ENCODE measurements at regions not wholly inside any gene's neighbourhood (a gene's known extent, or its start where the extent isn't known, plus 50 kb on each side); places are given as distances from the start of the nearest gene placed in this dataset.
A peak's percentile ranks its signal among the peaks of the same experiment; 100 is the strongest.

DNA sequence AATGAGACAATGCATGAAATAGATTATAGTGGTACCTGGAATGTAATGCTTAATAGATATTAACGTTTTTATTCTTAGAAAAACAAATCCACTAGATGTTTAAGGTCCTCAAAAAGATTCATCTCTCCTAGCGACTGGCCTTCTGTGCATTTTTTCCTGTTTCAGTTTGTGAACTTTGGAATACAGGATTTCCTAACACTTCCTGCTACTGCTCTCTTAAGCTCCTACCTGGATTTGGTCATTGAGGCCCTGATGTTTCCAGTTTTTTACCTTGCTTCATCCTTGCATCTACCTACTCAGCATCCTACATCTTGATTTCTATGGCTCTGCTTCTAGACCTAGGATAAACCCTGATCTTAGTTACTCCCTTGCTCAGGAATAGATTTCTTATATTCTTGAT, 188.4 kb downstream of the ABCC12 start:
- DNase-seq, result no peak

DNA sequence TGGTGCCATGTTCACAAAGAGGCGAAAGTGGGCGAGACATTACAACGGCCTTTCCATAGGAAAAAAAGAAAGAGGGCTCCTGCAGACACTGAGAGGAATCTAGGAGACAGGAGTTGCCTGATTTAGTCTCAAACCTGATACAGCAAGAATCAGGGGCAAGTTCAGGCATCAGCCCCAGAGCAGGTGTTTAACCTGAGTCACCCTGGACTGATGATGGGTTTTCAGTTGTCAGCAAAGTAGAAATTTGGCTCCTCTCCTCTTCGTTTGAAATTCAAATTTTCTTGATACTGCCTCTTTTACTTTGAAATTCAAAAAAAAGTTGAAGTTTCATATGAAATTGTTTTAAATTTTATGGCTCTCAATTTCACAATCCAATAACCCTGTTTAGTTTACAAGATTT, 189.5 kb downstream of the ABCC12 start:
- no peak for DNase-seq

DNA sequence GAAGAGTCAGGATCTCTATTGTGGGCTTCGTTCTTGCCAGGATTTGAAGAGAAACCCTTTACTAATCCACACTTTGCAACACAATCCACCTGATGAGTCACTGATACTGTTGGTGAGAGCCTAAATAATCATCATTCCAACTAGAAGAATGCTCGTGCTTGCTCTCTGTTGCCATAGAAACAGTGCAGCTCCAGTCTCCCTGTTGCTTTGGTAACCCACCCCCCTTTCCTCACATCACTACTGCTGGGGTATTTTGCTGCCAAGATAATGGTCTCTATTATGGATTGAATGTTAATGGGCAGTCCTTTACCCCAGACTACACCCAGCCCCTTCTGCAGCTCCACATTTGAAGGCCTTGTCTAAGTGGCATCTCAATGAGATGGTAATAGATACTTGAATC, 190.4 kb downstream of the ABCC12 start:
- no peak for DNase-seq

DNA sequence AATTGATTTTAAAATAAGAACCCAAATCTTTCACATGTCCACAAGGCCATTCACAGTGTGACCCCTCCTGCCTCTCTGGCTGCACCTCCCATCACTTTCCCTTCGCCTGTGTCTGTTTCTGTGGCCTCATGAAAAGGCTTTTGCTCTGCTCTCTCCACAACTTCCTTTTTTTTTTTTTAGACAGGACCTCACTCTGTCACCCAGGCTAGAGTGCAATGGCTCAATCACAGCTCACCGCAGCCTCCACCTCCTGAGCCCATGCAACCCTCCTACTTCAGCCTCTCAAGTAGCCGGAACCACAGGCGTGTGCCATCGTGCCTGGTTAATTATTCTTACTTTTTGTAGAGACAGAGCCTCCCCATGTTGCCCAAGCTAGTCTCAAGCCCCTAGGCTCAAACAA, 197.1 kb downstream of the ABCC12 start:
- peak; percentile 9 for DNase-seq

DNA sequence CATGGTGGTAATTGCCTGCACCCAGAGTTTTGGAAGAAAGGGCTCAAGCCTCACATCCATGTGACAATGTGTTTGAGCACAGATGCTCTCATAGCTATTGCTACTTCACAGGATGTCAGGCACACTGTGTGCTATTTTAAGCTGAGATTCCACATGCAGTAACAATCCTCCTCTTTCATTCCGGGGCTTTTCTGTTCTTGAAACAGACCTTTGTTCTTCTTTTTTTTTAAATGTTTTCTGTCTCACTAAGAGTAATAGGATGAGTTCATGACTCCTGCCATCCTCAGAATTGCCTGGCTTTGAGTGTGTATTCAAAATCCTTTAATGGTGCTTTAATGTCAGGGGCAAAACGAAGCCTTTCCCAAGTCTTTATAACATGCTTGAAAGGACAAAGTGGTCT, 198.9 kb downstream of the ABCC12 start:
- DNase-seq, result no peak

DNA sequence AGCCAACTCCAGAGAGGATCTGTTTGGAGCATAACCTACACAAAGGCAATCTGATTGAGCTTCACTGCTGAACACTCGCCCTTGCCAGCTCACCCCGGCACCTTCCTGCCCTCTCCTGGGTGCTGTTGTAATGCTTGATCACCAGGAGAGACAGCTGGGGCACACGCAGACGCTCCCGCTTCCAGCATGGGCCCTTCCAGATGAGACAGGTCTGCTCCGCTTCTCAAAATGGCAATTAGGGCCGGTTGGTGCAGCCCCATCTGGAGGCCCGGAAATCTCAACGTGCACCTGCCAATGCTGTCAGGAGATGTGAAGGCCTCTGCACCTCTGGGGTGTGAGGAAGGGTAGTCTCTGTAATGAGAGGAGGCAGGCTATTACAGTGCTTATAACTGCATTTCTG, 206.1 kb downstream of the ABCC12 start:
- no peak for DNase-seq

DNA sequence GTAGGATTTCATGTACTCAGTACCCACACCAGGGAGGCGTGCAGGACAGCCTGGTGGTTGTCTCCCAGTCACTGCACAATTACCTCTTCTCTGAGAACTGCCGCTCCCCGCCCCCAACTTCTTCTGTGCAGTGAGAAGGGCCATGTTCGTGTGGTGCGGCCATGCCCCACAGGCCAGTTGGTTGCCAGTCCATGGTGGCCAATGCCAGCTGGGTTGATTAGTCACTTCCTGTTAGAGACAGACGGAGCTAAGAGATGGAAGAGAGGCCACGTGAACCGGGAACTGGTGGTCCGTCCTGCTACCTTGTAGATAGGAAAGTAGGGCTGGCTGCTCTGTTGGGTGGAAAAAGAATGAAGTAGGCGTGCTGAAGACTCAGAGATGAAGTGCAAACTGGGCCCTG, 206.5 kb downstream of the ABCC12 start:
- DNase-seq, result no peak

DNA sequence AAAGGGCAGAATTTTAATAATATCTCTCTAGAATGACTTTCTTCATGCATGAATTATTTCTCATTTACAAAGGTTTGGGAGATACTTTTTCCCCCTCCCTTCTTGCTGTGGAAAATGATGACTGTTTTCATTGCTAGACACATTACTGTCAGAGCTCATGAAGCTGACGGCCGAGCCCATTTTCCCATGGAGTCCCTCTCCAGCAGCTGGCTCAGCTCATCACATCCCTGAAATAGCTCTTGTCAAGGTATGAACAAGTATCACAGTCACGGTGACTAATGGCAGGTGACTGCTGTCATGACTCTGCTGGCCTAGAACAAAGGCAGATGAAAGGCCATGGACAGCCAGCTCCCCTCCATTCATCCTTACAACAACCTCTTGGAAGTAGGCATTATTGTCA, 208.1 kb downstream of the ABCC12 start:
- no peak for DNase-seq

DNA sequence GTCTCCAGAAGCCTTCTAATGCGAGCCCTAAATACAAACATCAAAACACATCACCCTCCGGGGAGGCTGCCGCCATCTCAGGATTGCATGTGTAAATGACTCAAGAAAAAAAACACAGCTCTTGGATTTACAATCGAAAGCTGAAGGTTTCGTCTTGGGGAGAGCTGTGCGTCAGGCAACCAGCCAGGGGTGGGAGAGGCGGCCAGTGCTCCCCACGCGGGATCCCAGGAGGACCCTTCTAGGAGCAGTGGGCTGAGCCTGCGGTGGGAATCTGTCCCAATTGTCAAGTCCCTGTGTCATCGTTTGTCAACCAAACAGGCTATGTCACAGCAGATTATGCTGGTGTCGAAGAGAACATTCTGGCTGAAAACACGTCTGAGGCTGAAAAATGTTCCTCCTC, 209.7 kb downstream of the ABCC12 start:
- no peak for DNase-seq

DNA sequence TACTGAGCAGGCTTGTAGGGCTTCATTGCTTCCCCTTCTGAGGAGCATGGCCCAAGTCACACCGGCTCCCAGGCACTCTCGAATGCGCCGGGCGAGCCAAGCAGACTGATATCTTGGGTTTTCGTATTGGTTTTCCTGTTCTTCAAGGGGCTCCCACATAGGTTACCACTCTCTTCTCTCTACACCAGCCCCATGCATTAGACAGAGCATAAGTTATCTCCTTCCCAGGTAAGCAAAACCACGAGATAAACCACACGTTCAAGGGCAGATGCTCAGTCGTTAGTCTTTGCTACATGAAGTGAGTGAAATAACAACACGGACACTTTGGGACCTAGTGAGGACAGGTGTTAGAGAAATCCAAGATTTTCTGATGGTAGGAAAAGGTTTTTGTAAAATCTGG, 211.2 kb downstream of the ABCC12 start:
- no peak for DNase-seq

DNA sequence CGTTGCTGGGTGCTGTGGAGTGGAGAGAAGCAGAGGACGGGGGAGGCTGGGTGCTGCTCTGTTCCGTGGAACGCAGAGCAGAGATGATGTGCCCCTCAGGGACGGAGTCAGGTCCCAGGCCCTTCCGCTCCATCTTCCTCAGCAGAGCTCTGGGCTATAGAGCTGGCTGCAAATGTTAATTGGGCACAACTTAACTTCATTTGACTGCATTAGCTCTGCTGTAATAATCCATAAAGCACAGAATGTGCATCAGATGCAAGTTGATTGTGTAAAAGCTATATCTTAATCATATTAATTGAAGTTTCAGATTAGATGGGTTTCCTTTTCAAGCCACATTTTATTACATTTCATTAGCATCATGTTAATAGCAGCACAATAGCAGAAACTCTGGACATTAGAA, 212.6 kb downstream of the ABCC12 start:
- no peak for DNase-seq

DNA sequence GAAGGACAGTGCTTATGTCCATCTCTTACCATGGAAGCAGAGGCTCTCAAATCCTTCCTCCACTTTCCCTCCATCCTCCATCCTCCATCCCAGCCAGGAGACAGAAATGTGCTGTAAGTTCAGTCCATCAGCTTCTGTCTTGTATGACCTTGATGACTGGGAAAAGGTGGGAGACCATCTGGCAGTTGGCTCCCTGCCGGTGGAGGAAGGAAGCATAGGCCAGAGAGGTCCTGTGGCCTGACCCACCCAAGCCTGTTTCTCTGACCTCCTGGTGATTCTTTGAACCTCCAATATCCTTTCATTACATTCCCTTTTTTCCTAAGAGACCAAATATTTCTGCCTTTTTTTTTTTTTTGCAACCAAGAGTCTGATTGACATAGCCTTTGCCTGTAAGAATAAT, 215.3 kb downstream of the ABCC12 start:
- DNase-seq, result no peak

DNA sequence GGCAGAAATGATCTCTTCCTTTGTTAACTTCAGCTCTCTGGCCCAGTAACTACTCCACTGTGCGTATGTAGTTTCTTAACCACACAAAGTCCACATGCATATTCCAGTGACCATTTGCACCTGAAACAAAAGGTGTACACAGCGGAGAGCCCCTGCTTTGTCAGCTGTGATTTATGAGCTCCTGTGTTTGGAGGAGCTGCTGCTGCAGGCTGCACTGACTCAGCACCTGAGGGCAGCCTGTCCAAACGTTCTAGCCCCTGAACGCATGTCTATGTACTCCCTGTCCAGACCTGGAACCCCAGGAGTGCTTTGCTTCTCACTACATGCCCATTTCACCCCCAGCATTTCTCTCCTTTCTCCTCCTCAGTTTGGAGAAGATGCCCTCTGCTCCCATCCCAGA, 216.1 kb downstream of the ABCC12 start:
- no peak for DNase-seq

DNA sequence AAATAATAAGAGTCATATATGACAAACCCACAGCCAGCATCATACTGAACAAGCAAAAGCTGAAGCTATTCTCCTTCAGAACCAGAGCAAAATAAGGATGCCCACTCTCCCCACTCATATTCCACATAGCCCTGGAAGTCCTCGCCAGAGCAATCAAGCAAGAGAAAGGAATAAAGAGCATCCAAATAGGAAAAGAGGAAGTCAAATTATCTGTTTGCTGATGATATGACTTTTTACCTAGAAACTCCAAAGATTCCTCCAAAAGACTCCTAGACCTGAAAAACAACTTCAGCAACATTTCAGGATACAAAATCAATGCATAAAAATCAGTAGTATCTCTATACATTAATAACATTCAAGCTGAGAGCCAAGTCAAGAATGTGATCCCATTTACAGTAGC, 217.5 kb downstream of the ABCC12 start:
- DNase-seq, result no peak

DNA sequence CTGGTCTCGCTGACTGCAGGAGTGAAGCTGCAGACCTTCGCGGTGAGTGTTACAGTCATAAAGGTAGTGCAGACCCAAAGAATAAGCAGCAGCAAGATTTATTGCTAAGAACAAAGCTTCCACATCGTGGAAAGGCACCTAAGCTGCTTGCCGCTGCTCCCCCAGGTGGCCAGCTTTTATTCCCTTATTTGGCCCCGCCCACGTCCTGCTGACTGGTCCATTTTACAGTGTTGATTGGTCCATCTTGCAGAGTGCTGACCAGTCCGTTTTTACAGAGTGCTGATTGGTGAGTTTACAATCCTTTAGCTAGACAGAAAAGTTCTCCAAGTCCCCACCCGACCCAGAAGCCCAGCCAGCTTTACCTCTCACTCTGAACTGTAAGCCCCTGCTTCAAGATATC, 227.8 kb downstream of the ABCC12 start:
- DNase-seq, result no peak

DNA sequence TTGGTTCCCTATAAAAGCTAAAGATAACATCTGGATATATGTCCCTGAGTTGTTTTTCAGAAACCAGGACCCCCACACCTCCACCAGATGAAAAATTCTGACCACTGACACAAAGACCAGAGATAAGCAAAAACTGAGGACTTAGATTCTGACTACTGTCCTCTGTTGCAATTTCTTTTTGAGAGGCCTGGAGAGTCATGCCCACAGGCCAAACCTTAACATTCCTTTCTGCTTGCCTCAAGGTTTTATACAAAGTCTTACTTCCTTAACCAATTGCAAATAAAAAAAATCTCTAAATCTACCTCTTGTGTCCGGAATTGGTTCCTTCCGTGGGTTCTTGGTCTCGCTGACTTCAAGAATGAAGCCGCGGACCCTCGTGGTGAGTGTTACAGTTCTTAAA, 228.5 kb downstream of the ABCC12 start:
- DNase-seq, result no peak

DNA sequence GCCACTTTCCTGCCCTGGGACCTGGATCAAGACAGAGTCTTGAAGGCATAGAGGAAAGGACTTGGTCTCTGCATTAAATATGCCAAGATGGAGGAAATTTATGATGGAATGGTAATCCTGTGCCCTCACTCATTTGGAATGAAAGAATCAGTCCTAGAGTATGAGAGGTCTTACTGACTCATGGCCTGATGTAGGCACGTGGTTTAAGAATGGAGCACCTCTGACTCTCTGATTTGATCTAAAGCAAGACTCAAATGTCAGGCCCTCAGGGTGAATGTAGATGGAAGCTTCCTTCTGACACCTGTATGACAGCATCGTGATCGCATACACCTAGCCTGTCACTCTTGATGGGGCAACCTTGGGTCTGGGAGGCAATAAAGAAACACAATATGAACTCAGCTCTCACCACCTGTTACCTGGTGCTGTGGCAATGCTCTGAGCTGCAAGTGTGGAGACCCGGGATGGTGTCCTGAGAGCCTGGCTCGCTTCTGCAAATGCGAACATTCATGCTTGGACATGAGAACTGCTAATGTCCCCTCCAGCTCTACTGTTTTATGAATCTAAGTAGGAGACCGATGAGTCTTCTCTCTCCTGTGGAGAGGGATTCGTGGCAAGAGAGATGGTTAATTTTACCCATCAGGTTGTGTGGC, 229.9 kb downstream of the ABCC12 start:
- DNase-seq, result no peak

DNA sequence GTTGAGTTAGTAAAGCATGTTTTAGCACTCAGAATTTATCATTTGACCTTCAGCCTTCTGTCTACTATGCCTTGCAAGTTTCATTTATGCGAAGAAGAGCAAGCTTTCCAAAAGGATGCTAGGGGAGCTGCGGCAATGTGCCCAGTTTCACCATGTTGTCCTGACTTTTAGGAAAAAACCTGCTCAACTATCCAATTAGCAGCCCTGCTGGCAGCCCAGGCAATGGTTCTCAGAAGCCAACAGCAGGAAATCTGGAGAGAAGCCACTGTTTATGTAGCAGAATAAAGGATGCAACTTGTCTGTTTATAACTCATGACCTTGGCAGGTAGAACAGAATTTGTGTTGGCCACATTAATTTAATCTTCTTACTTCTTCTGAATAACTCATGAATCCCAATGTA, 230.8 kb downstream of the ABCC12 start:
- no peak for DNase-seq

DNA sequence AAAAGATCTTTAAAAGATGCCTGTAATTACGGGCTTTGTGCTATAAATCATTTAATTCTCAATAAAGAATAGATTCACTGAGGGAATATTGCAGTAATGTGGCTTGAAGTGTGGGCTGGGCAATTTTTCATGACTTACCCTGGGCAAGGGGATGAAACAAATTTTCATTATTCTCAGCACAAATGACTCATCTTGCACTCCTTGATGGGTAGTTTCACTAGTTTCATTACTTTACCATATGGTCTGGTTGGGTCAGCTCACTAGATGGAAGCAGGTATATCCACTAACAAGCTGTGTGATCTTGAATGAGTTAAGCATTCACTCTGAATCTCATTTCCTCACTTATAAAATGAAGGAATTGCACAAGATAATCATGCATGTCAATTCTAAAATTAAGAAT, 234.3 kb downstream of the ABCC12 start:
- DNase-seq, result no peak

DNA sequence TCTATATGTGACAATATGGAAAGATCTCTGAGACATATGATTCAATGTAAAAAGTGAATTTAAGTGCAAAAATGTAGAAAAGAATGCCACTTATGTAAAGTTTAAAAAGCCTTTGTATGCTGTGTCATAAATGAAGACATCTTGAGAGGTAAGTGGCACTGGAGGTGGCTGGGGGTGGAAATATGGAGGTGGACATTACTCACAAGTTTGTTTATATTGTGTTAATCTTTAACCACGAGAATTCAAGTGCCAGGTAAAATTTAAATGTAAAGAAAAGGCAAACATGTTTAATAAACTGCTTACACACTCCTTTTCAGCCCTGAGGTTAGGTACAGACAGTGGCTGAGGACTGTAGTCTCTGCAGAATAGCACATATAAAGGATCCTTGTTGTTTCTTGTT, 235.1 kb downstream of the ABCC12 start:
- DNase-seq, result no peak

DNA sequence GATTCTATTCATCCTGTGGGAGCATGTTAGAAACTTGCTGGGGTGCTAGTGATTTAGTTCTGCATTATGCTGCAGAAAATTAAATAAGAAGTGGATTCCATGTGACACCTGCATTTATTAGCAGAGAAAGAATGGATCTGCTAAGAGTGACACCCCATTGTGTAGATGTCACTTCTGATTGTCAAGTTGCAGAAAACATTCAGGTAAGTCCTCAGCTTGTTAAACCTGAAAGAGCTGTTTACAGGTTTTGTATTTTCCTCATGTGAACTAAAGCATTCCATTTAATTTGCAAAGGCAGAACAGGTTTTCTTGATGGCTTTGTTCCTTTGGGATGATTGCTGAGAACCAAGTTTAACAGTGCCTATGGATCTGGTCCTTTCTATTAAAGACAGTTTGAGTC, 238.7 kb downstream of the ABCC12 start:
- DNase-seq, result no peak

DNA sequence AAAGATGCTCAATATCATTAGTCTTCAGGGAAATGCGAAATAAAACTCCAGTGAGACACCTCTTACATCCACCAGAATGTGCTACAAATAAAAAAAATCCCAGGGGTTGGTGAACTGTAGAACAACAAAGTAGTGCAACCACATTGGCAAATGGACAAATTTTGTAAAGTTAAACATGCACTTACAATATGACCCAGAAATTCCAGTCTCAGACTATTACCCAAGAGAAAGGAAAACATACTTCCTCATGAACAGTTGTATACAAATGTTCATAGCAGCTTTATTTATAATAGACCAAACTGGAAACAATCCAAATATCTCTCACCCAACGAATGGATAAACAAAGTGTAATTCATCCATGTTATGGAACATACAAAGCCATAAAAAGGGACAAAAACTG, 239.5 kb downstream of the ABCC12 start:
- DNase-seq, result no peak

DNA sequence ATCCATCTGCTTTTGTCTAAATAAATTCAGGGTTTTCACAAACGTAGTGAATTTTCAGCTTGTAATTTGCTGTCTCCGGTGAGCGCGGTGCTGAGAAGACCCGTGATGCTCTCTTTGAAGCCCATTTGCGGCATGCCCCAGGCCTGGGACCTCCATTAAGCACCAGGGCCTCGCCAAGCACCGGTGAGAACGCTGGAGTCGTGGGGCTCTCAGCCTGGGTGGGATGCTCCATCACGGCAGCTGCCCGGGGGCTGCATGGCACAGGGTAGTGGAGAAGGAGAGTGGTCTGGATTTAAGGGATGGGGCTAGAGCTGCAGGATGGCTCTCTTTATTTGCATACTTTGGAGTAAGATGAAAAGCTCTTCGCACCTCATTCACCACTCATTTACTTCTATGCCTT, 248.7 kb downstream of the ABCC12 start:
- DNase-seq, result no peak

DNA sequence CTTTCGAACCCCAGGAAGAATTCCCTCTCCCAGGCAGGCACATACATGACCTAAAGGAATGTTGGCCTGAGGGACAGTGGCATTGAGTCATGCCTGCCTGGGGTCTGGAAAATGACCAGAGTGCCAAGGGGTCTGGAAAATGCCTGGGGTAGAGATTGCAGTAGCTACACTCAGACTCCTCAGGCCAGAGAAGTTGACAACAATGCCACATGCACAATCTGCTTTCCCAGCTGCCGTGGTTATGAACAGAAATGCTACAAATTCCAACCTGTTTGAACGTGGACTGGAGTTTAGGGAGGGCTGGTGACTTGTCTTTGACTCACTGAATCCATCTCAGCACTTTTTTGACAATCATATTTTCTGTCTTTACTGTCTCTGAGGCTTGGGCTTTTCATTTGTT, 250.0 kb downstream of the ABCC12 start:
- DNase-seq, result no peak

DNA sequence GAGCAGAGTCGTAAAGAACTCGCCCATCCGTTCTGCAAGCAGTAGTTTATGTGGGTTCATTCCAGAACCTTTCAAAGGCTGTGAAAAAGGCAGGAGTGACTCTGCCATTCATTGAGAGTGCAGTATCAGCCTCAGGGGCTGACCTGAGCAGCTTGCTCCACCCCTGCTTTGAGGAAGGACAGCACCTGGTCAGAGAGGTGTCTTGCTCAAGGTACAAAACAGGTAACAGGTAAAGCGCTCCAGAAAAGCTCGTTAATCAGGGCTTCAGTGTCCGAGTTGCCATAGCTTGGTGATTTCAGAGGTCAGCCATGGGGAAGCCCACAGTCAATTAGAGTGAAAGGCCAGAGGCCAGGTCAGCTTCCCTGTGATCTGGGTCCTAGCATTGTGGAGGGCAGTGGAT, 251.1 kb downstream of the ABCC12 start:
- no peak for DNase-seq

DNA sequence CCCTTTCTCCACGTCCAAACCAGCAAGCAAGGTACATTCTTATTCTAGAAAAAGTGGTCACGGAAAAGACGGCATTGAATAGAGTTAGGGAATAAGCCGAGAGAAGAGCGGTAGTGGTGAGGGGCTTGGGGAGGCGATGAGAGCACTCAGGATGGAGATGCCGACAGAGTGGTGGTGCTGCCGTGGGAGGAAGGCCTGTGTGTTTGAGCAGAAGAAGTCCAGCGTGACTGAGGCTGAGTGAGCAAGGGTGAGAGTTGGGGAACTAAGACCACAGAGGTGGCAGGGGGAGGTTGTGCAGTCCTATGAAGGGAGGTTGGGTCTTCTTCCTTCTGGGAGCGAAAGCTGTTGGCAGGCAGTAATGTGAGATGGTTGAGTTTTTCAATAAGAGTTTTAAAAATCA, 252.3 kb downstream of the ABCC12 start:
- DNase-seq, result no peak
